BJ (cell line): ENCODE measurements at regions not wholly inside any gene's neighbourhood (a gene's known extent, or its start where the extent isn't known, plus 50 kb on each side); places are given as distances from the start of the nearest gene placed in this dataset.
A peak's percentile ranks its signal among the peaks of the same experiment; 100 is the strongest.

Experiments
- CTCF ChIA-PET: fragments of 350-600 bp; formaldehyde crosslinking; extraction: SDS; loops from one replicate; lab custom pipeline; 2021; ENCODE audit warnings: antibody characterized with exemption, inconsistent platforms; lab: Yijun Ruan, JAX
- POLR2A ChIA-PET: fragments of 300-600 bp; sonication (Branson Sonifier 250); formaldehyde crosslinking; extraction: SDS; loops from one replicate; lab custom pipeline; 2021; ENCODE audit warnings: antibody characterized with exemption; lab: Charles Lee
- DNase-seq: peaks from one replicate; pipeline ENCODE4 v3.0.0-alpha.2; 2011; ENCODE audit warnings: low read depth
- H3K27me3 ChIP-seq: 2 replicates; pipeline ENCODE4 v1.6.0; 2011; ENCODE audit warnings: low read length; ENCODE audit not compliant: control insufficient read depth, insufficient read depth
- H3K36me3 ChIP-seq: 2 replicates; pipeline ENCODE4 v1.5.1; 2011; ENCODE audit warnings: low read length; ENCODE audit not compliant: control insufficient read depth, insufficient read depth
- H3K4me3 ChIP-seq: 2 replicates; pipeline ENCODE4 v1.5.1; 2011; ENCODE audit warnings: low read depth, mild to moderate bottlenecking, control low read depth, low read length
- TF ChIP-seq, protein P1 (sequence below): IDR thresholded peaks from 2 replicates; pipeline ENCODE4 v1.5.1; 2011; ENCODE audit warnings: low read depth, mild to moderate bottlenecking, control low read depth, inconsistent platforms, low read length, moderate library complexity; ENCODE audit not compliant: insufficient read depth

DNA sequence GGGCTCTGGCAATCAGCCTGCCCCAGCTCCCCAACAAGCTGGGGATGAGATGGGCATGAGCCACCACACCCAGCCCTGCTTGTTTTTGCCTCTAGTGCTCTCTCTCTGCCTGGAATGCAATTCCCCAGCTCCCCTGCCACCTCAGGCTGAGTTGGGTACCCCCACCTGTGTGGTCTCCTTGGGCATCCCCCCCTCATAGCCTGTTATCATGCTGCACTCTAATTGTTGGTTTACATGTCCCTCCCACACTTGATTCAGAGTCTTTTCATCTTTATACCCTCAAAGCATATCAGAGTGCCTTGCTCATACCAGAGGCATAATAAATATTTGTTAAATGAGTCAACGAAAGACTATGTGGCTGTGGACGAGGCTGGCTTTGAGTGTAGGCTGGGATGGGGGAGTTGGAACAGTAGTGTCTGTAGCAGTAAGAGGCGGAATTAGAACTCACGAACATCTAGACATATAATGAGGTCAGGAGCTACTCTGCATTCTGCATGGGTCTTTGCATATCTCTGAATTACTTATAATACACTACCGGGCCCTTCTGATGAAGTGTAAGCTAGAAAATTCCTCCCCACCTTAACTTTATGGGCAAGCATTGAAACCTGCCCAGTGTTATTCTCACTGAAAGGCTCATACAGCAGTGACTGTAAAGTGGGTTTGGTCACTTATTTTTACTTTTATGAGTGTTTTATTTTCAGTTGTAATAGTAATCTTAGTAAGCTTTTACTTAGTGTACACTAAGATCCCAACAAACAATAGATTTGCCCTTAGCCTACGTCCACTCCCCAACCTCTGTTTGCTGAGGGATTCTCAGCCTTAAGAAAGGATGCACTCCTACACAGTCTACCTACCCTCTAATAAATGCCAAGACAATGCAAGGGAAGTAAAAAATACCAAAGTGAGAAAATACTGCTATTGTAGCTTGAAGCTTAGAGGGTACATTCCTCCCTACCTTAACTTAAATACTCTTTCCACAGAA, 58.7 kb downstream of the EDN1 start:
- CTCF ChIA-PET, result interaction anchor here (1.3 kb wide), 1 partner anchor 59 kb away, joined by 4 read pairs; the partner anchor contains the start of gene EDN1
- TF ChIP-seq, protein P1, sequence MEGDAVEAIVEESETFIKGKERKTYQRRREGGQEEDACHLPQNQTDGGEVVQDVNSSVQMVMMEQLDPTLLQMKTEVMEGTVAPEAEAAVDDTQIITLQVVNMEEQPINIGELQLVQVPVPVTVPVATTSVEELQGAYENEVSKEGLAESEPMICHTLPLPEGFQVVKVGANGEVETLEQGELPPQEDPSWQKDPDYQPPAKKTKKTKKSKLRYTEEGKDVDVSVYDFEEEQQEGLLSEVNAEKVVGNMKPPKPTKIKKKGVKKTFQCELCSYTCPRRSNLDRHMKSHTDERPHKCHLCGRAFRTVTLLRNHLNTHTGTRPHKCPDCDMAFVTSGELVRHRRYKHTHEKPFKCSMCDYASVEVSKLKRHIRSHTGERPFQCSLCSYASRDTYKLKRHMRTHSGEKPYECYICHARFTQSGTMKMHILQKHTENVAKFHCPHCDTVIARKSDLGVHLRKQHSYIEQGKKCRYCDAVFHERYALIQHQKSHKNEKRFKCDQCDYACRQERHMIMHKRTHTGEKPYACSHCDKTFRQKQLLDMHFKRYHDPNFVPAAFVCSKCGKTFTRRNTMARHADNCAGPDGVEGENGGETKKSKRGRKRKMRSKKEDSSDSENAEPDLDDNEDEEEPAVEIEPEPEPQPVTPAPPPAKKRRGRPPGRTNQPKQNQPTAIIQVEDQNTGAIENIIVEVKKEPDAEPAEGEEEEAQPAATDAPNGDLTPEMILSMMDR, result no peak
- POLR2A ChIA-PET, result no interaction called here

DNA sequence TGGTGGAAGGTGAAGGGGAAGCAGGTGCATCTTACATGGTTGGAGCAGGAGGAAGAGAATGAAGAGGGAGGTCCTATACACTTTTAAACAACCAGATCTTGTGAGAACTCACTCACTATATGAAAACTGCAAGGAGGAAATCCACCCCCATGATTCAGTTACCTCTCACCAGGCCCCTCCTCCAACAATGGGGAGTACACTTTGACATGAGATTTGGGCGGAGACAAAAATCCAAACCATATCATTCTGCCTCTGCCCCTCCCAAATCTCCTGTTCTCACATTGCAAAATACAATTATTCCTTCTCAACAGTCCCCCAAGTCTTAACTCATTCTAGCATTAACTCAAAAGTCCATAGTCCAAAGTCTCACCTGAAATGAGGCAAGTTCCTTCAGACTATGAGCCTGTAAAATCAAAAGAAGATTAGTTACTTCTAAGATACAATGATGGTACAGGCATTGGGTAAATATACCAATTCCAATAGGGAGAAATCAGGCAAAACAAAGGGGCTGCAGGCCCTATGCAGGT, 60.5 kb downstream of the EDN1 start:
- H3K4me3 ChIP-seq, result no peak overlapping the region
- POLR2A ChIA-PET, result no interaction called here
- CTCF ChIA-PET, result no interaction called here
- no peaks in the 10 kb centered on the region for H3K27me3 ChIP-seq
- no peak for DNase-seq
- TF ChIP-seq, protein P1, result no peak
- no peaks in the 10 kb centered on the region for H3K36me3 ChIP-seq

More for the DNA sequence above, 58.7 kb downstream of the EDN1 start:
- DNase-seq, result peak; percentile 59
- no peaks in the 10 kb centered on the region for H3K27me3 ChIP-seq
- no peak overlapping the region for H3K4me3 ChIP-seq
- no peaks in the 10 kb centered on the region for H3K36me3 ChIP-seq

DNA sequence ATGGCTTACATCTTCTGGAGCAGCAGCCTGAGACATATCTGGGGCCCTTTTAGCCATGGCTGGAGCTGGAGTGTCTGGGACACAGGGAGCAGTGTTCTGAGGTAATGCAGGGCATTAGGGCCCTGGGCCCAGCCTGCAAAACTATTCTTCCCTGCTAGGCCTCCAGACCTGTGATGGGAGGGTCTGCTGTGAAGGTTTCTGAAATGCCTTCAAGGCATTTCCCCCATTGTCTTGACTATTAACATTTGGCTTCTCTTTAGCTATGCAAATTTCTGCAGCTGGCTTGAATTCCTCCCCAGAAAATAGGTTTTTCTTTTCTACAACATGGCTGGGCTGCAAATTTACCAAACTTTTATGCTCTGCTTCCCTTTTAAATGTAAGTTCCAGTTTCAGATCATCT, 61.5 kb downstream of the EDN1 start:
- no peaks in the 10 kb centered on the region for H3K27me3 ChIP-seq
- POLR2A ChIA-PET, result no interaction called here
- no peak for DNase-seq
- TF ChIP-seq, protein P1, result no peak
- H3K4me3 ChIP-seq, result no peak overlapping the region
- no peaks in the 10 kb centered on the region for H3K36me3 ChIP-seq
- CTCF ChIA-PET, result no interaction called here

DNA sequence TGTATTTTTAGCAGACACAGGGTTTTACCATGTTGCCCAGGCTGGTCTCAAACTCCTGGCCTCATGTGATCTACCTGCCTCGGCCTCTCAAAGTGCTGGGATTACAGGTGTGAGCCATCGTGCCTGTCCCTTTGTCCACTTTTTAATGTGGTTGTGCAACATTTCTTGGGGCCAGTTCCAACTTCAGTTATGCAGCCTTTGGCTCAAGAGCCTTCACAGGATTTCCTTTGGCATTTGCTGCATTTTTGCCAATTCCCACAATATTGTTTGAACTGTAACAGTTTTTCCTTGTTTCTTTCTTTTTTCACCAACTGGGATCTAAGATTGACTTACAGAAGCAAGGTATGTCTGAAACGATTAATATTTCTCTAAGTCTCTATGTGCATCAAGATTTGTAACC, 63.6 kb downstream of the EDN1 start:
- DNase-seq, result no peak
- H3K4me3 ChIP-seq, result no peak overlapping the region
- POLR2A ChIA-PET, result no interaction called here
- no peaks in the 10 kb centered on the region for H3K27me3 ChIP-seq
- TF ChIP-seq, protein P1, result no peak
- CTCF ChIA-PET, result no interaction called here
- H3K36me3 ChIP-seq, result no peaks in the 10 kb centered on the region

DNA sequence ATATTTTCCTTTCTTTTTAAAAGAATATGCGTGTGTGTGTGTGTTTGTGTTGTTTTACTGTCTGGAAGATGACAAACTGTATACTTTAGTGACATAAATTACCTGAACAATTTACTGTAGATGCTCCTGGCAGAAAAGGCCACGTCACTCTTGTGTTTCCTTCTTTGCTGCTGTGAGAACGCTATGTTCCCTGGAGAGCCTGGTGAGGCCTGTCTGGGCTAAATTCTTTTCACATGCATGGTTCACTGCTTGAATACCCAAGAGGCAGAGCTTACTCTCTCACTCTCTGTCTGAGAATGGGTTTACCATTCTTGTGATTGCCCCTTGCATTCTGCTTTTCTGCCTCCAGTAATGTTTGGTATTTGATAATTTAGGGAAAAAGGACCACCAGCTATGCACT, 64.3 kb downstream of the EDN1 start:
- no peak for DNase-seq
- Histone ChIP-seq H3K27me3 (no peaks in the 10 kb centered on the region), H3K4me3 (no peak overlapping the region), H3K36me3 (no peaks in the 10 kb centered on the region)
- TF ChIP-seq, protein P1, result no peak
- ChIA-PET CTCF (no interaction called here), POLR2A (no interaction called here)
